Trophoblast cell (in vitro differentiated cells and primary cell): ENCODE measurements at regions not wholly inside any gene's neighbourhood (a gene's known extent, or its start where the extent isn't known, plus 50 kb on each side); places are given as distances from the start of the nearest gene placed in this dataset.

Source experiments
- DNase-seq, 2 donors: peaks; one replicate each; pipeline ENCODE4 v3.0.0-alpha.2; 2016
- H2AFZ ChIP-seq: 2 replicates; pipeline ENCODE4 v1.6.1; 2013; ENCODE audit warnings: low read length, moderate library complexity, mild to moderate bottlenecking; ENCODE audit not compliant: insufficient read depth, poor library complexity
- H2AK5ac ChIP-seq: 2 replicates; pipeline ENCODE4 v1.6.1; 2013; ENCODE audit warnings: mild to moderate bottlenecking, low read length
- H2BK120ac ChIP-seq: 2 replicates; pipeline ENCODE4 v1.6.1; 2013; ENCODE audit warnings: low read length, mild to moderate bottlenecking, moderate library complexity; ENCODE audit not compliant: insufficient read depth, poor library complexity
- H2BK12ac ChIP-seq: 2 replicates; pipeline ENCODE4 v1.6.1; 2013; ENCODE audit warnings: mild to moderate bottlenecking, low read length, moderate library complexity
- H2BK5ac ChIP-seq: 2 replicates; pipeline ENCODE4 v1.6.1; 2013; ENCODE audit warnings: low read length, low read depth, moderate library complexity, mild to moderate bottlenecking; ENCODE audit not compliant: poor library complexity
- H3K14ac ChIP-seq: 2 replicates; pipeline ENCODE4 v1.6.1; 2013; ENCODE audit warnings: mild to moderate bottlenecking, low read length
- H3K18ac ChIP-seq: 2 replicates; pipeline ENCODE4 v1.6.1; 2013; ENCODE audit warnings: mild to moderate bottlenecking, low read length
- H3K23ac ChIP-seq: 2 replicates; pipeline ENCODE4 v1.6.1; 2013; ENCODE audit warnings: low read length
- H3K27ac ChIP-seq: 2 replicates; pipeline ENCODE4 v1.5.1; 2013; ENCODE audit warnings: low read depth, mild to moderate bottlenecking, inconsistent platforms, low read length, moderate library complexity
- H3K27me3 ChIP-seq: 2 replicates; pipeline ENCODE4 v1.6.1; 2013; ENCODE audit warnings: inconsistent platforms, mild to moderate bottlenecking, low read length, moderate library complexity; ENCODE audit not compliant: insufficient read depth
- H3K36me3 ChIP-seq, 2 experiments: 1 replicate in 1 of 2; 2 replicates in 1 of 2; pipeline ENCODE4 v1.6.1; 2013; ENCODE audit warnings: low read length in 2 of 2, mild to moderate bottlenecking in 2 of 2, moderate library complexity in 1 of 2; ENCODE audit not compliant: insufficient read depth in 2 of 2, control insufficient read depth in 1 of 2
- H3K4ac ChIP-seq: 2 replicates; pipeline ENCODE4 v1.6.1; 2013; ENCODE audit warnings: low read depth, mild to moderate bottlenecking, low read length, moderate library complexity
- H3K4me1 ChIP-seq, 2 experiments: 1 replicate in 1 of 2; 2 replicates in 1 of 2; pipeline ENCODE4 v1.6.1; 2013; ENCODE audit warnings: low read length in 2 of 2, mild to moderate bottlenecking in 2 of 2, moderate library complexity in 1 of 2; ENCODE audit not compliant: insufficient read depth in 2 of 2, control insufficient read depth in 1 of 2
- H3K4me2 ChIP-seq: 2 replicates; pipeline ENCODE4 v1.6.1; 2013; ENCODE audit warnings: inconsistent platforms, mild to moderate bottlenecking, low read length, moderate library complexity
- H3K4me3 ChIP-seq: 2 replicates; pipeline ENCODE4 v1.5.1; 2013; ENCODE audit warnings: mild to moderate bottlenecking, low read depth, low read length, inconsistent platforms
- H3K79me1 ChIP-seq: one replicate; pipeline ENCODE4 v1.6.1; 2013; ENCODE audit warnings: low read length
- H3K79me2 ChIP-seq: 2 replicates; pipeline ENCODE4 v1.6.1; 2013; ENCODE audit warnings: low read length, mild to moderate bottlenecking; ENCODE audit not compliant: control insufficient read depth, insufficient read depth, poor library complexity
- H3K9ac ChIP-seq: 2 replicates; pipeline ENCODE4 v1.6.1; 2013; ENCODE audit warnings: mild to moderate bottlenecking, low read length
- H3K9me3 ChIP-seq: 2 replicates; pipeline ENCODE4 v1.6.1; 2013; ENCODE audit warnings: low read depth, mild to moderate bottlenecking, control low read depth, inconsistent platforms, low read length; ENCODE audit not compliant: insufficient read depth
- H4K12ac ChIP-seq: 2 replicates; pipeline ENCODE4 v1.6.1; 2013; ENCODE audit warnings: low read depth, mild to moderate bottlenecking, low read length, moderate library complexity
- H4K8ac ChIP-seq: 2 replicates; pipeline ENCODE4 v1.6.1; 2013; ENCODE audit warnings: low read depth, mild to moderate bottlenecking, low read length, moderate library complexity
- H4K91ac ChIP-seq: one replicate; pipeline ENCODE4 v1.6.1; 2013; ENCODE audit warnings: low read depth, mild to moderate bottlenecking, low read length, moderate library complexity
- WGBS: extraction: QIAGEN DNeasy Blood & Tissue Kit; methylation state at CpG from one replicate; pipeline ENCODE4 v1.1.7; 2013; ENCODE audit warnings: missing lambda C conversion rate; ENCODE audit not compliant: insufficient read length, insufficient coverage; ENCODE audit errors: extremely low coverage; 5-methylcytosine and 5-hydroxymethylcytosine counted together

DNA sequence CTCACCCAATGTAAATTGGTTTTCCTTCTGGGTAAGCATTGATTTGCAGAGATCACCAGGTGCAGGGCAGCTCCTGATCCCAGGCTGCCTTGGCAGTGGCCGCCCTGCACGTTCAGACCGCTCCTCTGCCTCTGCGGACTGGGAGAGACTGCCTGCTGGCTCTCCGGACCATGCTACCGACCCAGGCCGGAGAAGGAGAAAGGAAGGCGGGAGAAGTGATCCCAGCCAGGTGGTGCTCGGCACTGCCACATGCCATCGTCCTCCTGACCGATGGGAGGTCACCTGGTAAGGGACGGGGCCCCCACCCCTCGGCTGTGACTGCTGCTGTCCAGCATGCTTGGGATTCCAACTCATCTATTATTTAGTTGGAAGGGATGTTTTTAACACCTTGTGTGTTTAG lies 108.1 kb upstream of the POU3F3 start:
- no peak overlapping the region for H3K23ac ChIP-seq
- no peak overlapping the region for H3K18ac ChIP-seq
- no peaks in the 10 kb centered on the region for H3K27me3 ChIP-seq
- H2AFZ ChIP-seq: no peak overlapping the region
- H4K91ac ChIP-seq: no peak overlapping the region
- no peak overlapping the region for H2AK5ac ChIP-seq
- H3K79me1 ChIP-seq: no peaks in the 10 kb centered on the region
- no peak overlapping the region for H3K4me3 ChIP-seq
- no peak overlapping the region for H3K14ac ChIP-seq
- H3K9me3 ChIP-seq: peaks cover 2% of the 10 kb centered on the region
- no peak overlapping the region for H4K12ac ChIP-seq
- no peak for DNase-seq
- no peak overlapping the region for H3K9ac ChIP-seq
- no peak overlapping the region for H3K4ac ChIP-seq
- WGBS: no CpG with 5 or more reads among the region's 13 CpGs
- no peak overlapping the region for H2BK12ac ChIP-seq
- no peak overlapping the region for H2BK5ac ChIP-seq
- no peaks in the 10 kb centered on the region for H3K4me1 ChIP-seq
- H3K36me3 ChIP-seq: no peaks in the 10 kb centered on the region
- no peak overlapping the region for H4K8ac ChIP-seq
- H3K27ac ChIP-seq: no peak overlapping the region
- no peak overlapping the region for H2BK120ac ChIP-seq
- H3K4me2 ChIP-seq: no peak overlapping the region
- H3K79me2 ChIP-seq: no peaks in the 10 kb centered on the region

DNA sequence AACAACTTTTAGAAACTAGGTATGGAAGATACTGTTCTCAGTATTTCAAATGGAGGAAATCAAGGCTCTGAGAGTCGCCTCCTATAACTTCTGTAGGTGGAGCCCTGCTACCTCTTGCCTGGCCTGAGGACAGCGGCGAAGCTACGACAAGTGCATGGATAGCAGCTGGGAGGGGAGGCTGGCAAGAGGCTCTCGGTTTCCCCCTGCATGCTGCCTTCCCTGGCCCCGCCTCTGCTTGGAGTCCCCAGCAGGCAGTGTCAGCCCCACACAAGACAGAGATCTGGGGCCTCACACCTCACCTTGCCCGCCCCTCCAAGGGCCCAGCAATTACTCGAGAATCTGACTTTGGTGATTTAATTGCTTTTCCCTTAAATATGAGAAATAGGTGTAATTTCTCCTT lies 107.6 kb upstream of the POU3F3 start:
- Histone ChIP-seq H3K79me2 (no peaks in the 10 kb centered on the region), H3K23ac (no peak overlapping the region), H3K14ac (no peak overlapping the region), H3K4me2 (no peak overlapping the region), H3K9ac (no peak overlapping the region), H2AFZ (no peak overlapping the region), H3K4me3 (no peak overlapping the region), H3K4ac (no peak overlapping the region), H4K8ac (no peak overlapping the region), H3K27me3 (no peaks in the 10 kb centered on the region), H3K79me1 (no peaks in the 10 kb centered on the region), H3K18ac (no peak overlapping the region), H2BK12ac (no peak overlapping the region), H2BK120ac (no peak overlapping the region), H2BK5ac (no peak overlapping the region), H4K91ac (no peak overlapping the region), H3K27ac (no peak overlapping the region), H3K4me1 (no peaks in the 10 kb centered on the region), H2AK5ac (no peak overlapping the region), H3K9me3 (peaks cover 2% of the 10 kb centered on the region), H4K12ac (no peak overlapping the region), H3K36me3 (no peaks in the 10 kb centered on the region)
- WGBS: no CpG with 5 or more reads among the region's 8 CpGs
- DNase-seq: no peak

DNA sequence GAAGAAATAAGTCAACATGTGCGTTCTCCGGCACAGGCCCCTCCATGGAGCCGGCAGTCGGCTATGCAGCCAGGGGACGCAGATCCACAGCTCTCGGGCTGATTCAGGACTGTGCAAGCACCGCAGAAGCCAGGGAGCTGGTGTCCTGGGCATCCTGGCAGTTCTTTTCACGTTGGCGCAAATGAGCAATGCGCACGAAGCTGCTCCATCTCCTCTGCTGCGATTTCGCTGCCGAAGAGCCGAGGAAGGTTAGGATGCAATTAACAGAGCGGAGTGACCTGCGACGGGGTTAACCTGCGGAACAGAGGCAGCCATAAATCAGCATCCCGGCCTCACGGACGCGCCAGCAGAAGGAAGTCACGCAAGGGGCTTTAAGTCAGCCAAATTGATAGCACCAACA lies 107.1 kb upstream of the POU3F3 start:
- no CpG with 5 or more reads among the region's 24 CpGs for WGBS
- Histone ChIP-seq H3K27me3 (no peaks in the 10 kb centered on the region), H2BK12ac (no peak overlapping the region), H3K4me1 (no peaks in the 10 kb centered on the region), H4K91ac (no peak overlapping the region), H3K9ac (no peak overlapping the region), H3K14ac (no peak overlapping the region), H2BK5ac (no peak overlapping the region), H3K36me3 (no peaks in the 10 kb centered on the region), H3K9me3 (peaks cover 2% of the 10 kb centered on the region), H3K79me1 (no peaks in the 10 kb centered on the region), H3K4me3 (no peak overlapping the region), H3K4me2 (no peak overlapping the region), H2AK5ac (no peak overlapping the region), H4K12ac (no peak overlapping the region), H3K27ac (no peak overlapping the region), H3K18ac (no peak overlapping the region), H3K79me2 (no peaks in the 10 kb centered on the region), H4K8ac (no peak overlapping the region), H3K23ac (no peak overlapping the region), H2BK120ac (no peak overlapping the region), H3K4ac (no peak overlapping the region), H2AFZ (no peak overlapping the region)
- no peak for DNase-seq

DNA sequence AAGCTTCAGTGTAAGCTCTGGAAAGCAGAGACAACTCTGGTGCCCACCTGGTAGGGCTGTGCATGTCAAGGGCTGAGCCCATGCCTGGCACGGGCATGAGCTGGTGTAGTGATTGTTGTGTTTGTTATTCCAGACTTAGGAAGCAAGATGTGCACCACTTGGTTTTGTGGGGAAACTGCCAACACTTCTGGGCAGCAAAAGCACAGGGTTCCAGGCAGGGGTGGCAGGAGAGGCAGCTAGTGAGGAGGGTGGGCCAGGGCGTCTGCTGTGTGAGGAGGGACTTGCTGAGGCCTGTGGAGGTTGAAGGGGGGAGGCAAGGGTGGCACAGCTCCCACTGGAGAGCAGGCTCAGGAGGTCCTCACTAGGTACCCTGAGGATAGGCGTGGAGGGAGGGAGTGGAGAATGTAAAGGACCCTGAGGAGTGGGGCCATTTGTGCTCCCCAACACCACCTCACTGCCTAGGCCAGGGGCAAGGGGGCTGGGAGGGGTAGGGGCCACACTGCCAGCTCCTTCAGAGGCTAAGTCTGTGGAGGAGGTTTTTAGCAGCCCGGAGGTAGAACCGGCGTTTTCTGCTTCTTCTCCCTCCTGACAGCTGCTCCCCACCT lies 104.0 kb upstream of the POU3F3 start:
- Histone ChIP-seq H3K4ac (no peak overlapping the region), H2BK12ac (no peak overlapping the region), H3K14ac (no peak overlapping the region), H3K9ac (no peak overlapping the region), H3K27me3 (no peaks in the 10 kb centered on the region), H4K91ac (no peak overlapping the region), H3K18ac (no peak overlapping the region), H4K8ac (no peak overlapping the region), H3K4me1 (no peaks in the 10 kb centered on the region), H4K12ac (no peak overlapping the region), H3K79me2 (no peaks in the 10 kb centered on the region), H3K36me3 (no peaks in the 10 kb centered on the region), H3K27ac (no peak overlapping the region), H3K23ac (no peak overlapping the region), H2AK5ac (no peak overlapping the region), H3K79me1 (no peaks in the 10 kb centered on the region), H3K4me2 (no peak overlapping the region), H2BK120ac (no peak overlapping the region), H2BK5ac (no peak overlapping the region), H3K4me3 (no peak overlapping the region), H2AFZ (no peak overlapping the region), H3K9me3 (peaks cover under 1% of the 10 kb centered on the region)
- DNase-seq: no peak
- no CpG with 5 or more reads among the region's 6 CpGs for WGBS
